Mucosa of descending colon (tissue), 3 donors: ENCODE measurements at regions not wholly inside any gene's neighbourhood (a gene's known extent, or its start where the extent isn't known, plus 50 kb on each side); places are given as distances from the start of the nearest gene placed in this dataset.

Source experiments
- ATAC-seq: fragments of 200-7000 bp; cut with Tn5 transposase; one replicate; pipeline ENCODE4 v1.9.1; 2020; ENCODE audit warnings: mild to moderate bottlenecking, moderate library complexity
- DNase-seq, 3 donors: peaks; one replicate each; pipeline ENCODE4 v3.0.0-alpha.2; 2020
- H3K36me3 ChIP-seq: fragments of 200-600 bp; one replicate; pipeline ENCODE4 v1.8.0; 2021; ENCODE audit warnings: low read depth, mild to moderate bottlenecking
- H3K4me1 ChIP-seq: fragments of 200-600 bp; one replicate; pipeline ENCODE4 v1.8.0; 2021; ENCODE audit warnings: low read depth, mild to moderate bottlenecking
- H3K4me3 ChIP-seq: fragments of 200-600 bp; one replicate; pipeline ENCODE4 v1.8.0; 2021; ENCODE audit warnings: mild to moderate bottlenecking
- H3K9me3 ChIP-seq: fragments of 200-600 bp; one replicate; pipeline ENCODE4 v1.8.0; 2021; ENCODE audit warnings: mild to moderate bottlenecking
- CTCF ChIP-seq: fragments of 200-600 bp; IDR thresholded peaks from one replicate; pipeline ENCODE4 v1.8.0; 2022; ENCODE audit warnings: antibody characterized with exemption, mild to moderate bottlenecking
- intact Hi-C, 2 donors: fragments of 100-400 bp; cut with DNase I in 1 of 2; cut with micrococcal nuclease in 1 of 2; formaldehyde crosslinking; loops; one replicate each; pipeline versions ENCODE4 v1.11.0 to v1.11.1; 2022; cut with DNase I, micrococcal nuclease
- donor health status: DM: no; HTN: no; CAD: no; lungs with moderate emphysema.
- donor health status: DM: no; HTN: no; CAD: no.
- donor health status: DM: no; HTN: yes; CAD: no.

GRCh38 chr4:56106180-56107147, 157.7 kb downstream of the CEP135 start:
- no peak for TF ChIP-seq CTCF
- H3K36me3 ChIP-seq = no peaks in the 10 kb centered on the region
- DNase-seq (no peak), ATAC-seq (no peak)
- no peaks in the 10 kb centered on the region for H3K4me1 ChIP-seq
- H3K4me3 ChIP-seq = no peak overlapping the region
- no peaks in the 10 kb centered on the region for H3K9me3 ChIP-seq
- intact Hi-C loops = no loop called here

GRCh38 chr4:56104188-56104587, 155.4 kb downstream of the CEP135 start:
- no peaks in the 10 kb centered on the region for H3K4me1 ChIP-seq
- H3K36me3 ChIP-seq = no peaks in the 10 kb centered on the region
- ATAC-seq (no peak), DNase-seq (no peak)
- H3K9me3 ChIP-seq = no peaks in the 10 kb centered on the region
- no peak for TF ChIP-seq CTCF
- H3K4me3 ChIP-seq = no peak overlapping the region
- intact Hi-C loops = no loop called here

GRCh38 chr4:56102601-56103000, 153.9 kb downstream of the CEP135 start:
- no peak for ATAC-seq
- Histone ChIP-seq H3K36me3 (no peaks in the 10 kb centered on the region), H3K4me1 (no peaks in the 10 kb centered on the region), H3K4me3 (no peak overlapping the region), H3K9me3 (no peaks in the 10 kb centered on the region)
- intact Hi-C loops = no loop called here
- no peak for DNase-seq
- no peak for TF ChIP-seq CTCF

GRCh38 chr4:56099378-56099786, 150.6 kb downstream of the CEP135 start:
- intact Hi-C loops = no loop called here
- Histone ChIP-seq H3K36me3 (no peaks in the 10 kb centered on the region), H3K4me1 (no peaks in the 10 kb centered on the region), H3K4me3 (no peak overlapping the region), H3K9me3 (no peaks in the 10 kb centered on the region)
- ATAC-seq = no peak
- TF ChIP-seq CTCF = no peak
- no peak for DNase-seq

- H3K4me1 ChIP-seq = no peaks in the 10 kb centered on the region
- H3K36me3 ChIP-seq = no peaks in the 10 kb centered on the region
- no peaks in the 10 kb centered on the region for H3K9me3 ChIP-seq
- DNase-seq (no peak), ATAC-seq (no peak)
- intact Hi-C loops = no loop called here
- TF ChIP-seq CTCF = no peak
- no peak overlapping the region for H3K4me3 ChIP-seq
Observed at GRCh38 chr4:56093576-56093975, 144.8 kb downstream of the CEP135 start.
